Activated CD8-positive, alpha-beta T cell treated with anti-CD3 and anti-CD28 coated beads, Interleukin-2, amount 10 ng/mL, durations not matched to agents 7 days and 5 days (primary cell): ENCODE measurements at regions not wholly inside any gene's neighbourhood (a gene's known extent, or its start where the extent isn't known, plus 50 kb on each side); places are given as distances from the start of the nearest gene placed in this dataset.

ENCODE experiments used
- ATAC-seq: fragments of 150-1000 bp; cut with Tn5 transposase; one replicate; pipeline ENCODE4 v1.10.0; 2021; ENCODE audit warnings: moderate library complexity
- CTCF ChIA-PET: fragments of 350-600 bp; sonication (Branson Sonifier 250); formaldehyde crosslinking; loops from one replicate; lab custom pipeline; 2021; ENCODE audit warnings: antibody characterized with exemption; lab: Charles Lee
- POLR2A ChIA-PET: fragments of 350-600 bp; sonication (Branson Sonifier 250); formaldehyde crosslinking; loops from one replicate; lab custom pipeline; 2021; ENCODE audit warnings: antibody characterized with exemption; lab: Charles Lee
- DNase-seq: peaks from one replicate; pipeline ENCODE4 v3.0.0-alpha.2; 2020
- H3K27ac Mint-ChIP-seq: one replicate; pipeline ENCODE4 v1.8.0; 2021; ENCODE audit warnings: mild to moderate bottlenecking, mixed read lengths
- H3K27me3 Mint-ChIP-seq: one replicate; pipeline ENCODE4 v1.8.0; 2021; ENCODE audit warnings: low read depth, mixed read lengths
- H3K36me3 Mint-ChIP-seq: one replicate; pipeline ENCODE4 v1.8.0; 2021; ENCODE audit warnings: low read depth, mixed read lengths
- H3K4me1 Mint-ChIP-seq: one replicate; pipeline ENCODE4 v1.8.0; 2021; ENCODE audit warnings: low read depth, mixed read lengths
- H3K4me3 Mint-ChIP-seq: one replicate; pipeline ENCODE4 v1.8.0; 2021; ENCODE audit warnings: mild to moderate bottlenecking, mixed read lengths
- H3K9me3 Mint-ChIP-seq: one replicate; pipeline ENCODE4 v1.8.0; 2022; ENCODE audit warnings: mixed read lengths; ENCODE audit not compliant: insufficient read depth

- Mint-ChIP-seq H3K27ac (no peak overlapping the region), H3K4me3 (no peak overlapping the region), H3K9me3 (no peaks in the 10 kb centered on the region), H3K36me3 (no peaks in the 10 kb centered on the region), H3K27me3 (peaks cover 6% of the 10 kb centered on the region), H3K4me1 (peaks cover 11% of the 10 kb centered on the region)
- ChIA-PET CTCF (no interaction called here), POLR2A (no interaction called here)
- ATAC-seq (no peak), DNase-seq (peak; percentile 1)
Observed at GRCh38 chr3:182730675-182731042, 62.6 kb upstream of the ATP11B start.

DNA sequence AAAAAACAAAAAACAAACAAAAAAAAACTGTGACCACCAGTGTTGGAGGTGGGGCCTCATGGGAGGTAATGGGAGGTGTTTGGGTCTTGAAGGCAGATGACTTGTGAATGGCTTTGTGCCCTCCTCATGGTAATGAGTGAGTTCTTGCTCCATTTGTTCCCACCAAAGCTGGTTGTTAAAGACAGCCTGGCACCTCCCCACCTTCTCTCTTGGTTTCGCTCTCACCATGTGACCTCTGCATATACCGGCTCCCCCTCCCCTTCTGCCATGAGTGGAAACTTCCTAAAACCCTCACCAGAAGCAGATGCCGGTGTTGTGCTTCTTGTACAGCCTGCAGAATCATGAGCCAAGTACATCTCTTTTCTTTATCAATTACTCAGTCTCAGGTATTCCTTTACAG lies 61.5 kb upstream of the ATP11B start:
- no peaks in the 10 kb centered on the region for H3K9me3 Mint-ChIP-seq
- DNase-seq, result no peak
- no peak overlapping the region for H3K4me3 Mint-ChIP-seq
- no peak overlapping the region for H3K27ac Mint-ChIP-seq
- H3K27me3 Mint-ChIP-seq, result peaks cover 6% of the 10 kb centered on the region
- ChIA-PET CTCF (interaction anchor here (1.5 kb wide), 1 partner anchor 106 kb away, joined by 5 read pairs; no protein-coding TSS in a partner anchor), POLR2A (no interaction called here)
- ATAC-seq, result no peak
- H3K4me1 Mint-ChIP-seq, result peaks cover 11% of the 10 kb centered on the region
- H3K36me3 Mint-ChIP-seq, result no peaks in the 10 kb centered on the region

DNA sequence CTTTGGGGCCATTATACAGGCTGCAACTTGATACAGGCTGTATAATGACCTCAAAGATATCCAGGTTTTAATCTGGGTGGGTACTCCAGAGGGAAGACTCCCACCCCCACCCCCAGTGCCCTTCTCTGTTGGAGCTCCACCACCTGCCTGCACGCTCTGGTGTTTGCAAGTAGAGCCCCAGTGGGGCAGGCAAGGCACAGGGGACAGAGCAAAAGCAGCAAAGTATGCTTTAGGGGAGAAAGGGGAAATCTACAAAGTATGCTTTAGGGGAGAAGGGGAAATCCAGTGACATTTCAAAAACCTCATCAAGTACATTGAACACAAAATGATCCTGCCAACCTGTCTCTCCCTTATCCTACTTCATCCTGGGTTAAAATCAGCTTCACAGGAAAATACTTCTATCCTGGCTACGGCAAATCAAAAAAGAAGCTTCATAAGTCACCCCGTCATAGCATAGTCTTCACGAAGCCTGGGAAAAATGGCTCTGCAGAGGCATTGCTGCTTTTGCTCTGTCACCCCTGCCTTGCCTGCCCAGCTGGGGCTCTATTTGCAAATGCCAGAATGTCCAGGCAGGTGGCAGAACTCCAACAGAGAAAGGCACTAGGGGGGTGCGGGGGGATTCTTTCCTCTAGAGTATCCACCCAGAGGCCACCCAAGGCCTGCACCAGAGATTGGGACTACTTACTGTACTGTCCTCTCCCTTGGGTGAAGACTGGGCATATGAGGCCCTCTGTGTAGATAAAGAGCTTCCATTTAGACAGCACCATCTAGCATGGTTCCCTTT lies 60.9 kb upstream of the ATP11B start:
- no peak overlapping the region for H3K27ac Mint-ChIP-seq
- POLR2A ChIA-PET, result no interaction called here

DNA sequence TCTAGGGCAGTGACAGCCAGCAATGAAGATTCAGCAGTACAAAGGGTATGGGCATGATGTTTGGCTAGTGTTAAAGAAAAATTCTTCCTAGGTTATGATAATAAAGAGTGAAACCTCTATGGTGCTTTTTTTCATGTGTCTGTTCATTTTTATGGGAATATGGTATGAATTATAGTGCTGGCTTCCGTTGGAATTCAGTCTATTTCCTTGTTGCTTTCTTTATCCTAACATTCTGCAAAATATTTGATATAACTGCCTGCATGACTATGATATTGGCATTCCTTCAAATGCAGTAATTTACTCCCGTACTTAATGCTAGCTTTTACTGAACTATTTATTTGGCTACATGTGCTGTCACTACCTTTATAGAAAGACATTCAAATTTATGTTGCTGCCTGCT lies 57.6 kb upstream of the ATP11B start:
- H3K36me3 Mint-ChIP-seq, result no peaks in the 10 kb centered on the region
- POLR2A ChIA-PET, result no interaction called here
- DNase-seq (no peak), ATAC-seq (no peak)
- H3K4me1 Mint-ChIP-seq, result peaks cover under 1% of the 10 kb centered on the region
- H3K9me3 Mint-ChIP-seq, result no peaks in the 10 kb centered on the region
- CTCF ChIA-PET, result no interaction called here
- no peak overlapping the region for H3K4me3 Mint-ChIP-seq
- H3K27me3 Mint-ChIP-seq, result peaks cover 13% of the 10 kb centered on the region
- no peak overlapping the region for H3K27ac Mint-ChIP-seq

More for the DNA sequence above, 60.9 kb upstream of the ATP11B start:
- CTCF ChIA-PET, result interaction anchor here (1.5 kb wide), 1 partner anchor 105 kb away, joined by 5 read pairs; no protein-coding TSS in a partner anchor
- Mint-ChIP-seq H3K36me3 (no peaks in the 10 kb centered on the region), H3K4me3 (no peak overlapping the region), H3K4me1 (peaks cover 11% of the 10 kb centered on the region), H3K9me3 (no peaks in the 10 kb centered on the region), H3K27me3 (peaks cover 6% of the 10 kb centered on the region)
- DNase-seq, result peak; percentile 16
- ATAC-seq, result no peak

GRCh38 chr3:182737825-182738224 lies 55.5 kb upstream of the ATP11B start:
- Mint-ChIP-seq H3K4me3 (no peak overlapping the region), H3K9me3 (no peaks in the 10 kb centered on the region), H3K36me3 (no peaks in the 10 kb centered on the region), H3K4me1 (no peaks in the 10 kb centered on the region), H3K27me3 (peaks cover 15% of the 10 kb centered on the region), H3K27ac (no peak overlapping the region)
- DNase-seq (no peak), ATAC-seq (no peak)
- ChIA-PET POLR2A (no interaction called here), CTCF (no interaction called here)

DNA sequence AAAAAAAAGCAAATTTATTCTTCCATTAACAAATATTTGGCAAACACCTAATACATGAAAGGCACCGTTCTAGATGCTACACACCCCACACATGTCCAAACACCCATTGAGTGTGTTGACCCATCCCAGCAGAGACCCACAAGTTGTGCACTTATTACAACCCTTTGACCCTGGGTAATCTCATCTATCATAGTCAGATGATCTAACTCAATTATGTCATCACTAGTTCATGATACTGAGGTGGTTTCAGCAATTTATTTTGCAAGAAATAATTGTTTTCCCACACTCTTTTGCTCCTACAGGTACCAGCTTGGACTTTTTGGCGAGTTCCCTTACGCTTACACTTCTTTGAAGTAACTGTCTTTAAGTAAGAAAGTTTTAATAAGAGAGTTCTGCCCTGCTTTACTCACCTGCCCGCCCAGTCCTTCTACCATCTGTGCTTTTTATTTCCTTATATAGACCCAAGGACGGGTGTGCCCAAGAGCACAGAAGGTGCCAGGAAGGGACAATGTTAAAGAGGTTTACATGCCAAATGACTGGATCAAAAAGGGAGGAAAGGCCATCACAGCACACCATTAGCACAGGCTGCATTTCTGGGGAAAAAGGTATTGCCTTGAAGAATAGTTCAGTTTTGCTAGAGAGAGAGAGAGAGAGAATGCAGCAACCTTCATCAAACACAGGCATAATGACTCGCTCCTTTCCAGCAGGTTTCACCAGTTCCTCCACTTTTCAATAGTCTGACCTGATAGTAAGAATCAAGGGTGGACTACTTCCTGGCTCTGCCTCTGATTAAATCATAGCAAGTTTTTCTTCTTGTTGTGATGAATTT lies 54.5 kb upstream of the ATP11B start:
- Mint-ChIP-seq H3K4me3 (no peak overlapping the region), H3K4me1 (no peaks in the 10 kb centered on the region), H3K27ac (no peak overlapping the region), H3K9me3 (no peaks in the 10 kb centered on the region), H3K27me3 (peaks cover 12% of the 10 kb centered on the region), H3K36me3 (no peaks in the 10 kb centered on the region)
- ChIA-PET POLR2A (no interaction called here), CTCF (no interaction called here)
- DNase-seq, result no peak
- ATAC-seq, result no peak

DNA sequence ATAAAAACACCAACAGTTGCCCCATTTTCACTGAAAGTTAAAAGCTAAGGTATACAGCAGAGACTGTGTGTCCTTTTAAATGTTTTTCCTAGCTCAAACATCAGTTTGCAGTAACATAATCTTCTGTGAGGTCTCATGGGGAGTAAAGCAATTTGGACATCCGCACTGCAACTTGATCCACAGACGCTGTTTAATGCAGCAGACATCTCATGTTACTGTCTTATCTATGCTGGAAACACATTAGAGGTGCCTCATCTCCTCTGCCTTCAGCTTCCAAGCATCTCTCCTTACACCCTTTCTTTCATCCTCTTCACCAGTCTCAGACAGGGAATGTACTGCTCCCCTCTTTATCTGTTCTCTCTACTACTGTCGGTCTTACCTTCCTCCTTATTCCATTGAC lies 53.7 kb upstream of the ATP11B start:
- Mint-ChIP-seq H3K27me3 (peaks cover 12% of the 10 kb centered on the region), H3K4me1 (no peaks in the 10 kb centered on the region), H3K4me3 (no peak overlapping the region), H3K36me3 (no peaks in the 10 kb centered on the region), H3K27ac (no peak overlapping the region), H3K9me3 (no peaks in the 10 kb centered on the region)
- POLR2A ChIA-PET, result no interaction called here
- no peak for ATAC-seq
- CTCF ChIA-PET, result no interaction called here
- DNase-seq, result no peak

GRCh38 chr3:182740710-182741109 lies 52.6 kb upstream of the ATP11B start:
- ATAC-seq, result no peak
- POLR2A ChIA-PET, result no interaction called here
- DNase-seq, result no peak
- no peaks in the 10 kb centered on the region for H3K9me3 Mint-ChIP-seq
- no peaks in the 10 kb centered on the region for H3K4me1 Mint-ChIP-seq
- no peak overlapping the region for H3K27ac Mint-ChIP-seq
- peaks cover 12% of the 10 kb centered on the region for H3K27me3 Mint-ChIP-seq
- H3K36me3 Mint-ChIP-seq, result no peaks in the 10 kb centered on the region
- H3K4me3 Mint-ChIP-seq, result no peak overlapping the region
- CTCF ChIA-PET, result no interaction called here

DNA sequence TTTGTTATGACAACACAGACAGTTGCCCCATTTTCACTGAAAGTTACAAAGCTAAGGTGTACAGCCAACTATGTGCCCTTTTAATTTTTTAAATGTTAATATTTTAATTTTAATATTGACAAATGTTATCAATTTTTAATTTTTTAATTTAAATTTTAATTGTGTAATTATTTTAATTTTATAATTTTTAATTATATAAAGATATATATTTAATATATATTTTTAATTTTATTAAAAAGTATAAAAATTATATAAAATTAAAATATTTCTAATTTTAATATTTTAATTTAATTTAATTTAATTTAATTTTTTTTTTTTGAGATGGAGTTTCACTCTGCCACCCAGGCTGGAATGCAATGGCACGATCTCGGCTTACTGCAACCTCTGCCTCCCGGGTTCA lies 52.1 kb upstream of the ATP11B start:
- Mint-ChIP-seq H3K36me3 (no peaks in the 10 kb centered on the region), H3K4me1 (no peaks in the 10 kb centered on the region), H3K9me3 (no peaks in the 10 kb centered on the region), H3K4me3 (no peak overlapping the region), H3K27ac (no peak overlapping the region), H3K27me3 (peaks cover 12% of the 10 kb centered on the region)
- no peak for ATAC-seq
- ChIA-PET CTCF (no interaction called here), POLR2A (no interaction called here)
- DNase-seq, result no peak
